ENCODE measurements at regions not wholly inside any gene's neighbourhood (a gene's known extent, or its start where the extent isn't known, plus 50 kb on each side); places are given as distances from the start of the nearest gene placed in this dataset.

GRCh38 chr9:18347386-18348082 lies 126.4 kb upstream of the ADAMTSL1 start:
- no peak overlapping the region for H3K4me3 ChIP-seq (ENCODE audit: low read depth, low read length)
- TF ChIP-seq CTCF (IDR thresholded peaks at IDR 0.05; ENCODE audit: insufficient read depth, low read length) = no peak
- DNase-seq (ENCODE audit: low read depth) = peak; percentile 44

- no peak for DNase-seq (ENCODE audit: low read depth)
- no peak for TF ChIP-seq CTCF (IDR thresholded peaks at IDR 0.05; ENCODE audit: insufficient read depth, low read length)
- H3K4me3 ChIP-seq (ENCODE audit: low read depth, low read length) = no peak overlapping the region
Measured at GRCh38 chr9:18348083-18348475, 125.9 kb upstream of the ADAMTSL1 start.

GRCh38 chr9:18349530-18349929 lies 124.4 kb upstream of the ADAMTSL1 start:
- no peak overlapping the region for H3K4me3 ChIP-seq (ENCODE audit: low read depth, low read length)
- TF ChIP-seq CTCF (IDR thresholded peaks at IDR 0.05; ENCODE audit: insufficient read depth, low read length) = no peak
- DNase-seq (ENCODE audit: low read depth) = no peak

- DNase-seq (ENCODE audit: low read depth) = no peak
- no peak for TF ChIP-seq CTCF (IDR thresholded peaks at IDR 0.05; ENCODE audit: insufficient read depth, low read length)
- no peak overlapping the region for H3K4me3 ChIP-seq (ENCODE audit: low read depth, low read length)
Measured at GRCh38 chr9:18350036-18350435, 123.9 kb upstream of the ADAMTSL1 start.

- no peak overlapping the region for H3K4me3 ChIP-seq (ENCODE audit: low read depth, low read length)
- DNase-seq (ENCODE audit: low read depth) = no peak
- TF ChIP-seq CTCF (IDR thresholded peaks at IDR 0.05; ENCODE audit: insufficient read depth, low read length) = no peak
Measured at GRCh38 chr9:18350995-18351595, 122.9 kb upstream of the ADAMTSL1 start.

- no peak overlapping the region for H3K4me3 ChIP-seq (ENCODE audit: low read depth, low read length)
- no peak for DNase-seq (ENCODE audit: low read depth)
- no peak for TF ChIP-seq CTCF (IDR thresholded peaks at IDR 0.05; ENCODE audit: insufficient read depth, low read length)
Measured at GRCh38 chr9:18352711-18353110, 121.2 kb upstream of the ADAMTSL1 start.

Measured in fibroblast of the aortic adventitia (primary cell).